HG03095 (cell line): ENCODE measurements at regions not wholly inside any gene's neighbourhood (a gene's known extent, or its start where the extent isn't known, plus 50 kb on each side); places are given as distances from the start of the nearest gene placed in this dataset.

Experiments
- ATAC-seq: cut with Tn5 transposase; IDR thresholded peaks from one replicate; pipeline ENCODE4 v1.9.1; 2021; ENCODE audit warnings: moderate library complexity; ENCODE audit not compliant: unreplicated experiment

GRCh38 chr20:40545478-40545877, 143.6 kb downstream of the MAFB start:
- ATAC-seq, result no peak

GRCh38 chr20:40542065-40542464, 147.0 kb downstream of the MAFB start:
- no peak for ATAC-seq

- ATAC-seq, result no peak
Measured at GRCh38 chr20:40540166-40540565, 148.9 kb downstream of the MAFB start.

- no peak for ATAC-seq
Measured at GRCh38 chr20:40538131-40538530, 150.9 kb downstream of the MAFB start.

- ATAC-seq, result no peak
Measured at GRCh38 chr20:40536808-40537207, 152.2 kb downstream of the MAFB start.

GRCh38 chr20:40535816-40536215, 153.2 kb downstream of the MAFB start:
- ATAC-seq, result no peak

- ATAC-seq, result no peak
Measured at GRCh38 chr20:40532103-40532502, 156.9 kb downstream of the MAFB start.

GRCh38 chr20:40525351-40525750, 163.7 kb downstream of the MAFB start:
- ATAC-seq, result no peak

- no peak for ATAC-seq
Measured at GRCh38 chr20:40524071-40524470, 165.0 kb downstream of the MAFB start.

- ATAC-seq, result no peak
Measured at GRCh38 chr20:40522405-40522804, 166.6 kb downstream of the MAFB start.

- ATAC-seq, result no peak
Measured at GRCh38 chr20:40521962-40522361, 167.1 kb downstream of the MAFB start.

GRCh38 chr20:40519918-40520317, 169.1 kb downstream of the MAFB start:
- no peak for ATAC-seq

GRCh38 chr20:40512994-40513393, 176.0 kb downstream of the MAFB start:
- ATAC-seq, result no peak

GRCh38 chr20:40512591-40512990, 176.4 kb downstream of the MAFB start:
- ATAC-seq, result no peak

- no peak for ATAC-seq
Measured at GRCh38 chr20:40511478-40511877, 177.6 kb downstream of the MAFB start.

GRCh38 chr20:40510622-40511021, 178.4 kb downstream of the MAFB start:
- no peak for ATAC-seq

- no peak for ATAC-seq
Measured at GRCh38 chr20:40508821-40509220, 180.2 kb downstream of the MAFB start.

GRCh38 chr20:40506537-40506939, 182.5 kb downstream of the MAFB start:
- no peak for ATAC-seq

- ATAC-seq, result no peak
Measured at GRCh38 chr20:40503119-40503518, 185.9 kb downstream of the MAFB start.

GRCh38 chr20:40502576-40502975, 186.5 kb downstream of the MAFB start:
- ATAC-seq, result no peak

- ATAC-seq, result no peak
Measured at GRCh38 chr20:40499391-40499790, 189.6 kb downstream of the MAFB start.

- ATAC-seq, result no peak
Measured at GRCh38 chr20:40497899-40498691, 190.9 kb downstream of the MAFB start.

- no peak for ATAC-seq
Measured at GRCh38 chr20:40495956-40496355, 193.1 kb downstream of the MAFB start.
